ENCODE measurements at regions not wholly inside any gene's neighbourhood (a gene's known extent, or its start where the extent isn't known, plus 50 kb on each side); places are given as distances from the start of the nearest gene placed in this dataset.

- TF ChIP-seq GATA3 (IDR thresholded peaks at IDR 0.05; ENCODE audit: low read depth, low read length) (no peak), GATA2 (IDR thresholded peaks at IDR 0.05; ENCODE audit: low read depth, low read length) (no peak)
These were observed 548.5 kb downstream of the CD83 start for GRCh38 chr6:14665827-14666724.

GRCh38 chr6:14670806-14671205 lies 553.2 kb downstream of the CD83 start:
- no peak for TF ChIP-seq GATA3 (IDR thresholded peaks at IDR 0.05; ENCODE audit: low read depth, low read length)
- TF ChIP-seq GATA2 (IDR thresholded peaks at IDR 0.05; ENCODE audit: low read depth, low read length) = no peak

GRCh38 chr6:14671261-14671681 lies 553.7 kb downstream of the CD83 start:
- no peak for TF ChIP-seq GATA3 (IDR thresholded peaks at IDR 0.05; ENCODE audit: low read depth, low read length)
- no peak for TF ChIP-seq GATA2 (IDR thresholded peaks at IDR 0.05; ENCODE audit: low read depth, low read length)

- TF ChIP-seq GATA2 (IDR thresholded peaks at IDR 0.05; ENCODE audit: low read depth, low read length) (no peak), GATA3 (IDR thresholded peaks at IDR 0.05; ENCODE audit: low read depth, low read length) (no peak)
These were observed 554.4 kb downstream of the CD83 start for GRCh38 chr6:14671937-14672336.

- no peak for TF ChIP-seq GATA3 (IDR thresholded peaks at IDR 0.05; ENCODE audit: low read depth, low read length)
- no peak for TF ChIP-seq GATA2 (IDR thresholded peaks at IDR 0.05; ENCODE audit: low read depth, low read length)
These were observed 555.6 kb downstream of the CD83 start for GRCh38 chr6:14673201-14673600.

GRCh38 chr6:14674458-14674857 lies 556.9 kb downstream of the CD83 start:
- TF ChIP-seq GATA2 (IDR thresholded peaks at IDR 0.05; ENCODE audit: low read depth, low read length) = no peak
- no peak for TF ChIP-seq GATA3 (IDR thresholded peaks at IDR 0.05; ENCODE audit: low read depth, low read length)

- no peak for TF ChIP-seq GATA3 (IDR thresholded peaks at IDR 0.05; ENCODE audit: low read depth, low read length)
- TF ChIP-seq GATA2 (IDR thresholded peaks at IDR 0.05; ENCODE audit: low read depth, low read length) = no peak
These were observed 557.5 kb downstream of the CD83 start for GRCh38 chr6:14674867-14675648.

GRCh38 chr6:14676064-14676463 lies 558.5 kb downstream of the CD83 start:
- TF ChIP-seq GATA2 (IDR thresholded peaks at IDR 0.05; ENCODE audit: low read depth, low read length) (no peak), GATA3 (IDR thresholded peaks at IDR 0.05; ENCODE audit: low read depth, low read length) (no peak)

GRCh38 chr6:14676977-14677781 lies 559.6 kb downstream of the CD83 start:
- no peak for TF ChIP-seq GATA2 (IDR thresholded peaks at IDR 0.05; ENCODE audit: low read depth, low read length)
- no peak for TF ChIP-seq GATA3 (IDR thresholded peaks at IDR 0.05; ENCODE audit: low read depth, low read length)

GRCh38 chr6:14681699-14682487 lies 564.0 kb upstream of the JARID2 start:
- TF ChIP-seq GATA3 (IDR thresholded peaks at IDR 0.05; ENCODE audit: low read depth, low read length) (no peak), GATA2 (IDR thresholded peaks at IDR 0.05; ENCODE audit: low read depth, low read length) (no peak)

GRCh38 chr6:14682812-14683211 lies 563.1 kb upstream of the JARID2 start:
- TF ChIP-seq GATA3 (IDR thresholded peaks at IDR 0.05; ENCODE audit: low read depth, low read length) (no peak), GATA2 (IDR thresholded peaks at IDR 0.05; ENCODE audit: low read depth, low read length) (no peak)

GRCh38 chr6:14689639-14690038 lies 556.2 kb upstream of the JARID2 start:
- TF ChIP-seq GATA2 (IDR thresholded peaks at IDR 0.05; ENCODE audit: low read depth, low read length) (no peak), GATA3 (IDR thresholded peaks at IDR 0.05; ENCODE audit: low read depth, low read length) (no peak)
